ENCODE measurements at regions not wholly inside any gene's neighbourhood (a gene's known extent, or its start where the extent isn't known, plus 50 kb on each side); places are given as distances from the start of the nearest gene placed in this dataset.
"Not testable (repeated sequence)": the region's sequence is repeated elsewhere in the genome, so short reads cannot be mapped to it uniquely, and the experiment has no call there.

- in situ Hi-C loops (cut with MboI; ENCODE audit: low pct_unique_long_range_greater_than_20kb, low sequenced_read_pairs) = no loop called here
- DNase-seq = no peak
Measured at GRCh38 chr14:25699981-25700380, 650.0 kb upstream of the STXBP6 start.

GRCh38 chr14:25698111-25698510 lies 648.2 kb upstream of the STXBP6 start:
- DNase-seq = no peak

GRCh38 chr14:25696176-25696575 lies 646.2 kb upstream of the STXBP6 start:
- no peak for DNase-seq
- in situ Hi-C loops (cut with MboI; ENCODE audit: low pct_unique_long_range_greater_than_20kb, low sequenced_read_pairs) = no loop called here

More at GRCh38 chr14:25698111-25698510, 648.2 kb upstream of the STXBP6 start:
- in situ Hi-C loops (cut with MboI; ENCODE audit: low pct_unique_long_range_greater_than_20kb, low sequenced_read_pairs) = no loop called here

GRCh38 chr14:25685004-25685403 lies 635.1 kb upstream of the STXBP6 start:
- no peak for DNase-seq
- in situ Hi-C loops (cut with MboI; ENCODE audit: low pct_unique_long_range_greater_than_20kb, low sequenced_read_pairs) = no loop called here

GRCh38 chr14:25680934-25681333 lies 631.0 kb upstream of the STXBP6 start:
- in situ Hi-C loops (cut with MboI; ENCODE audit: low pct_unique_long_range_greater_than_20kb, low sequenced_read_pairs) = no loop called here
- no peak for DNase-seq

- in situ Hi-C loops (cut with MboI; ENCODE audit: low pct_unique_long_range_greater_than_20kb, low sequenced_read_pairs); DNase-seq: not testable (repeated sequence)
Measured at GRCh38 chr14:25680511-25680910, 630.6 kb upstream of the STXBP6 start.

- DNase-seq = no peak
- in situ Hi-C loops (cut with MboI; ENCODE audit: low pct_unique_long_range_greater_than_20kb, low sequenced_read_pairs) = no loop called here
Measured at GRCh38 chr14:25677111-25677510, 627.2 kb upstream of the STXBP6 start.

GRCh38 chr14:25667387-25667786 lies 617.4 kb upstream of the STXBP6 start:
- DNase-seq = no peak
- in situ Hi-C loops (cut with MboI; ENCODE audit: low pct_unique_long_range_greater_than_20kb, low sequenced_read_pairs) = no loop called here

GRCh38 chr14:25666877-25667276 lies 616.9 kb upstream of the STXBP6 start:
- in situ Hi-C loops (cut with MboI; ENCODE audit: low pct_unique_long_range_greater_than_20kb, low sequenced_read_pairs) = no loop called here
- DNase-seq = no peak

GRCh38 chr14:25658988-25659387 lies 609.0 kb upstream of the STXBP6 start:
- no peak for DNase-seq
- in situ Hi-C loops (cut with MboI; ENCODE audit: low pct_unique_long_range_greater_than_20kb, low sequenced_read_pairs) = no loop called here

GRCh38 chr14:25630447-25630846 lies 580.5 kb upstream of the STXBP6 start:
- DNase-seq = no peak
- in situ Hi-C loops (cut with MboI; ENCODE audit: low pct_unique_long_range_greater_than_20kb, low sequenced_read_pairs) = no loop called here

- DNase-seq = no peak
- in situ Hi-C loops (cut with MboI; ENCODE audit: low pct_unique_long_range_greater_than_20kb, low sequenced_read_pairs) = no loop called here
Measured at GRCh38 chr14:25628978-25629377, 579.0 kb upstream of the STXBP6 start.

- DNase-seq = no peak
- in situ Hi-C loops (cut with MboI; ENCODE audit: low pct_unique_long_range_greater_than_20kb, low sequenced_read_pairs) = no loop called here
Measured at GRCh38 chr14:25628390-25628789, 578.4 kb upstream of the STXBP6 start.

- in situ Hi-C loops (cut with MboI; ENCODE audit: low pct_unique_long_range_greater_than_20kb, low sequenced_read_pairs) = no loop called here
Measured at GRCh38 chr14:25626986-25627385, 577.0 kb upstream of the STXBP6 start.

GRCh38 chr14:25622763-25623162 lies 572.8 kb upstream of the STXBP6 start:
- no peak for DNase-seq

More at GRCh38 chr14:25626986-25627385, 577.0 kb upstream of the STXBP6 start:
- DNase-seq = no peak

GRCh38 chr14:25620515-25620914 lies 570.6 kb upstream of the STXBP6 start:
- no peak for DNase-seq
- in situ Hi-C loops (cut with MboI; ENCODE audit: low pct_unique_long_range_greater_than_20kb, low sequenced_read_pairs) = no loop called here

More at GRCh38 chr14:25622763-25623162, 572.8 kb upstream of the STXBP6 start:
- in situ Hi-C loops (cut with MboI; ENCODE audit: low pct_unique_long_range_greater_than_20kb, low sequenced_read_pairs) = no loop called here

GRCh38 chr14:25615174-25615573 lies 565.2 kb upstream of the STXBP6 start:
- in situ Hi-C loops (cut with MboI; ENCODE audit: low pct_unique_long_range_greater_than_20kb, low sequenced_read_pairs) = no loop called here
- DNase-seq = no peak

- in situ Hi-C loops (cut with MboI; ENCODE audit: low pct_unique_long_range_greater_than_20kb, low sequenced_read_pairs) = no loop called here
- DNase-seq = no peak
Measured at GRCh38 chr14:25607192-25607591, 557.2 kb upstream of the STXBP6 start.

GRCh38 chr14:25602106-25602505 lies 552.2 kb upstream of the STXBP6 start:
- in situ Hi-C loops (cut with MboI; ENCODE audit: low pct_unique_long_range_greater_than_20kb, low sequenced_read_pairs) = no loop called here
- no peak for DNase-seq

- in situ Hi-C loops (cut with MboI; ENCODE audit: low pct_unique_long_range_greater_than_20kb, low sequenced_read_pairs) = no loop called here
- DNase-seq = no peak
Measured at GRCh38 chr14:25588751-25589150, 538.8 kb upstream of the STXBP6 start.

- no peak for DNase-seq
- in situ Hi-C loops (cut with MboI; ENCODE audit: low pct_unique_long_range_greater_than_20kb, low sequenced_read_pairs) = no loop called here
Measured at GRCh38 chr14:25574628-25575325, 524.8 kb upstream of the STXBP6 start.

Data from KBM-7 (cell line).